Epithelial cell of proximal tubule (primary cell): ENCODE measurements at regions not wholly inside any gene's neighbourhood (a gene's known extent, or its start where the extent isn't known, plus 50 kb on each side); places are given as distances from the start of the nearest gene placed in this dataset.
A peak's percentile ranks its signal among the peaks of the same experiment; 100 is the strongest.

Experiments
- DNase-seq: peaks from one replicate; pipeline ENCODE4 v3.0.0-alpha.2; 2011; ENCODE audit warnings: low read depth
- H3K4me3 ChIP-seq: 2 replicates; pipeline ENCODE4 v1.5.1; 2011; ENCODE audit warnings: low read depth, mild to moderate bottlenecking, low read length
- CTCF ChIP-seq: conservative IDR thresholded peaks from 2 replicates; pipeline ENCODE4 v1.5.1; 2012; ENCODE audit warnings: low read depth, mild to moderate bottlenecking, low read length

- no peak for TF ChIP-seq CTCF
- H3K4me3 ChIP-seq: no peak overlapping the region
- no peak for DNase-seq
Measured at GRCh38 chr15:96046620-96047240, 283.8 kb upstream of the NR2F2 start.

- H3K4me3 ChIP-seq: no peak overlapping the region
- TF ChIP-seq CTCF: no peak
- DNase-seq: no peak
Measured at GRCh38 chr15:96047255-96047931, 283.1 kb upstream of the NR2F2 start.

GRCh38 chr15:96049323-96049722 lies 281.2 kb upstream of the NR2F2 start:
- no peak for DNase-seq
- TF ChIP-seq CTCF: no peak
- no peak overlapping the region for H3K4me3 ChIP-seq

GRCh38 chr15:96049766-96050165 lies 280.7 kb upstream of the NR2F2 start:
- H3K4me3 ChIP-seq: no peak overlapping the region
- no peak for TF ChIP-seq CTCF
- no peak for DNase-seq

- TF ChIP-seq CTCF: no peak
- DNase-seq: no peak
- no peak overlapping the region for H3K4me3 ChIP-seq
Measured at GRCh38 chr15:96051598-96051997, 278.9 kb upstream of the NR2F2 start.

- no peak for TF ChIP-seq CTCF
- DNase-seq: no peak
- H3K4me3 ChIP-seq: no peak overlapping the region
Measured at GRCh38 chr15:96052154-96052553, 278.3 kb upstream of the NR2F2 start.

- peak overlapping the region; percentile 57 for H3K4me3 ChIP-seq
- TF ChIP-seq CTCF: no peak
- no peak for DNase-seq
Measured at GRCh38 chr15:96052572-96053030, 277.9 kb upstream of the NR2F2 start.
